GM19240 (cell line): ENCODE measurements at regions not wholly inside any gene's neighbourhood (a gene's known extent, or its start where the extent isn't known, plus 50 kb on each side); places are given as distances from the start of the nearest gene placed in this dataset.
"Not testable (repeated sequence)": the region's sequence is repeated elsewhere in the genome, so short reads cannot be mapped to it uniquely, and the experiment has no call there.

Experiments used
- DNase-seq: peaks from one replicate; pipeline ENCODE4 v3.0.0; 2011; ENCODE audit warnings: low spot score; ENCODE audit not compliant: insufficient read length

DNA sequence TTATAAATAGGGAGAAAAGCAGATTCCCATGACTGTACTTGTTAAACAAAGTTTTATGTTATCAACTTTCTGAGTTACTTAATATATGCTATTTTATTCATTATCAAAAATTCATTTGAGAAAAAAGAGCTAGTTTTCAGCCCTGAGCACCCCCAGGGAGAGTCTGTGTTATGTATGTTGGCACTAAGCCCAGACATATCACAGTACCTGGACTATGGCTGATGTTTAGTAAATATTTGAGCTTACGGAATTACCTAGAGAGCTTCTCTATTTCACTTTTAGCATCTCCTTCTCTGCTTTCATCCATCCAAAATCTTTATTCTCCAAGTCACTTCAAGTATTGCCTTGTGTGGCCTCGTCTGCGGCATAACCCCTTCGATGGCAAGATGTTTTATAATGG, 225.9 kb upstream of the PCSK5 start:
- no peak for DNase-seq

DNA sequence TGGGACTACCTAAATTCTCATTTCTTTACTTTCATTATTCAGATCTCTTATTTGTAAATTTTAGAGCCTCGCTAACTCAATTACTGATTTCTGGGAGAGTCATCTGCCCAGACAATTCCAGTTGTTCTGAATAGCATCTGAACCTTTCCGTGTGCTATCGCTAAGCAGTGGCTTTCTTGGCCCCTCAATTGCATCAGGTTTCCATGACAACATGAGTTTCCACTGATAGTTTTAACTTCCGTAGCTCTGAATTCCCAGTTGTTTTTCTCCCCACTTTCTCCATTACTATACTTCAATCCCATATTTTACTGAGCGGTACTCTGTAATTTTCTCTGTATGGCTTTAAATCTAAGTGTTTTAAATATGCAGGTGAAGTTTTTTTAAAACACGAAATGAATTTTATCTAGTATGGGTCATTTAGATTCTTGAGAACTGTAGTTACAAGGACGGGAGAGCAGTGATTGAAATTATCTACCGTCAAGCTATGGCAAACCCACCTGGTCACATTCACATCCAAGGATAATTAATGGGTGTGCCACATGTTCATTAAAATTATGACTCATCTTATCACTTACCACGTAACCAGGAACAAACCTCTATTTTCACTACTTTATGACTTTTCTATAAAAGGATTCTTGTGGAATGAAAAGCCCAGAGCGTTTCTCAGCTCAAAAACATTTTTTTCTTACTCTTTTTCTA, 223.5 kb upstream of the PCSK5 start:
- DNase-seq, result no peak

DNA sequence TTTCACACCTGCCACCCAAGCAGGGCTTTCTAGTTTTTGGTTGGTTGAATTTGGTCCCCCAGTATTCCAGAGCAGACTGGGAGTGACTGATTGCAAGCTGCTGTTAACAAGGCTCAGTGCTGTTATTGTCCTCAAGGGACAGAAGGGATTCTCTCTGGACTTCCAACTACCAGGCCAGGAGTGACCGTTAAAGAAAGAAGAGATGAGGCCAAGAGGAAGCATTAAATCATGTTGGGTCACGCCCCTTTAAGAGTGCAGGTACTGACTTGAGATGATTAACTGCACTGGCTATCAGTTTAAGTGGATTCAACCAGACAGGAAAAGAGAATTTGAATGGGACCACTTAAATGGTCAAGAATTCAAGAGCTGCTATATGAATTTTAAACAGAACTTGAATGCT, 220.8 kb upstream of the PCSK5 start:
- no peak for DNase-seq

DNA sequence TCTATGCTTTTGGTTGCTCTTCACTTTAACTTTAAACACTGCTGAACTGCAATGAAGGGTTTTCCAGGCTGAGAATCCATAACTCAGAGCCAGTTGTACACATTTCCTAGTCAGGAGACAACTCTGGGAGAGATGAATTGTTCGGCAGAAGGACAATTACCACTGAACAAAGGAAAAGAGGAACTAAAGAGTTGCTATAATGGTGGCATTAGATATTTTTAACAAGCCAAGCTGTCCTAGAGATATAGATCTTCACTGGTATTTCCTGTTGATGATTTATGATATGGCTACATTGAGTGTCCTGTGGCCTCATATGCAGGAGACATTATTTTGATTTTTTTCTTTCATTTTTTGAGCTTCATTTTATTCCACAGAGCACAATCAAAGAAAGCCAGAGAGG, 219.1 kb upstream of the PCSK5 start:
- no peak for DNase-seq

DNA sequence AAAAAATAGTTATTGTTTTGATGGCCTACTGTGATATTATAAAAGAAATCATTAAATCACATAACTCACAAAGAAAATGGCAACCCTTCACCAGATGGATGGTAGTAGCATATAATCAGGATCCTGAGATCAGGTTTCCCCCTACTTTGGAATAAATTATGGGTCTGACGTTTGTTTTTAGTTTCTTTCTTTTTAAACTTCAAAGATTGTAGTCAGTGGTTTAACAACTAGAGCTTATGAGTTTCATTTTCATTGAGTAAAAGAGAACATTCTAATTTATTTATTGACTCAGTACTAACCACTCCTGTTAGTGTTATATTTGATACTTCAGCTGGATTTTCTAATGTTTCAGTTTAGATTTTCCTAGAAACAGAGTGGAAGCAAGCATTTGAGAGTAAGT, 218.0 kb upstream of the PCSK5 start:
- DNase-seq, result no peak

DNA sequence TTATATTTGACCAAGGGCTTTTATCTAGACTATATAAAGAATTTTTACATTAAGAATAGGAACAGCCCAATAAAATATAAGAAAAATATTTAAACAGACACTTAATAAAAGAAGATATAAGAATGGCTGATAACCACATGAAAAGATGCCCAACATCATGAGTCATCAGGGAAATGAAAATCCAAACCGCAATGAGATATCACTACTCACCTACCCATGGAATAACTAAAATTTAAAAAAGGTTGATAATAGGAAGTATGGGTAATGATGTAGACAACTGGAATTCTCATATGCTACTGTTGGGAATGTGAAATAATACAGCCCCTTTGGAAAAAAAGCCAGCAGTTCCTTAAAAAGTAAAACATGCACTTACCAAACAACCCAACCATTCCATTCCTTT, 206.9 kb upstream of the PCSK5 start:
- no peak for DNase-seq

DNA sequence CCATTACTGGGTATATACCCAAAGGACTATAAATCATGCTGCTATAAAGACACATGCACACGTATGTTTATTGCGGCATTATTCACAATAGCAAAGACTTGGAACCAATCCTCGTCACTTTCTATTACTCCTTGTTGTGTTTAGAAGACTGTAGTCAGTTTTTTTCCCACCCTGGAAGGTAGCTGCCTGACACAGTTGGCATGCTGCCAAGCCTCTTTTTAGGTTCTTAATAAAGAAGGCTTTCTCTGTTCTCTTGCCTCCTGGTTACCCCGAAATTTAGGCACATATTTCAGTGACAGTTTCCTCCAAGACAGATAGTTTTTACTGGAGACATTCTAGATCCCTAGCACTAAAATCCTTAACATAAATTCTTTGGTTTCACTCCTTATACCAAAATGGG, 205.4 kb upstream of the PCSK5 start:
- DNase-seq, result no peak

DNA sequence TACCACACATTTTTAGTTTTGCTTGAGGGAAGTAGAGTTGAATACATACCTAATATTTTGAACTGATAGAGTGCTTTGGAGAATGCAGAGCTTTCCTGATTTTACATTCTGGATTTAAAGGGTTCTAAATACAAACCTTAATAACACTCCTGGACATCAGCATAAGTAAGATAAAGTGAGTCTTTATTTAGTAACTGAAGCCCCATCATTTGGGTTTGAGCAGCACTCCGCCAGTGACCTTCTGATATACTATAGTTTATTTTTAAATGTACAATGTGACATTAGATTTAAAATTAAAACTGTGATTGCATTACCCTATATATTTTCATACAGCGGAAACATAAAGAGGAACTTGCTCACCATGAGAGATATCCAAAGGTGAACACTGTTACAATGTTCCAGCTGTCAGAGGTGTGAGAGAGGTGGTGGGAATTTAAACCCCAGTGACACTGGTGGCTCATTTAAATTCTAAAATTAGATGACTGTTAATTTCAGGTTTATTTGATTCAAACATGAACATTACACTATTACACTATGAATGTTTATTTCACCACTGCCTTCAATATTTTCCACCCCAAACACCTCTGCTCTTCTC, 203.0 kb upstream of the PCSK5 start:
- no peak for DNase-seq

DNA sequence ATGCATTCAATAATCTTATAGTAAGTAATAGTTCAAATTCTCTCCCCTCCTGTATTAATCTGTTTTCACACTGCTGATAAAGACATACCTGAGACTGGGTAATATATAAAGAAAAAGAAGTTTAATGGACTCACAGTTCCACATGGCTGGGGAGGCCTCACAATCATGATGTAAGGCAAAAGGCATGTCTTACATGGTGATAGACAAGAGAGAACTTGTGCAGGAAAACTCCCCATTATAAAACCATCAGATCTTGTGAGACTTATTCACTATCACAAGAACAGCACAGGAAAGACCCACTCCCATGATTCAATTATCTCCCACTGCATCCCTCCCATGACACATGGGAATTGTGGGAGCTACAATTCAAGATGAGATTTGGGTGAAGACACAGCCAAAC, 199.9 kb upstream of the PCSK5 start:
- not testable (repeated sequence) for DNase-seq

DNA sequence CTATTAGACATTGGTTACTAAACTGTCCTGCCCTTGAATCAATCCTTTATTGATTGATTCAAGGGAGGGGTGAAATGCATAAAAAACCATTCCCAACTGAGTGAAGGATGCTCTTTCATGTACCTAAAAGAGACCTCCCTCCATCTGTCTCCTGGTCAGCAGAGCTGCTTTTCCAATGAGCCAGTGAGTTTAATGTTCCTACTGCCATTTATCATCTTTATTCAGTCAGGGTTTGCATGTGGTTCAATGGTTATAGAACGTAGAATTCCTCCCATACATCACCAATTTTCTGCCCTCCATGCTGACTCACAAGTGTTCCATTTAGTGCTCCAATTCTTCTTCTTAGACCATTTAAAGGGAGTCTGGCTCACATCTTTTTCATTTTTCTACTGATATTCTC, 199.1 kb upstream of the PCSK5 start:
- no peak for DNase-seq

DNA sequence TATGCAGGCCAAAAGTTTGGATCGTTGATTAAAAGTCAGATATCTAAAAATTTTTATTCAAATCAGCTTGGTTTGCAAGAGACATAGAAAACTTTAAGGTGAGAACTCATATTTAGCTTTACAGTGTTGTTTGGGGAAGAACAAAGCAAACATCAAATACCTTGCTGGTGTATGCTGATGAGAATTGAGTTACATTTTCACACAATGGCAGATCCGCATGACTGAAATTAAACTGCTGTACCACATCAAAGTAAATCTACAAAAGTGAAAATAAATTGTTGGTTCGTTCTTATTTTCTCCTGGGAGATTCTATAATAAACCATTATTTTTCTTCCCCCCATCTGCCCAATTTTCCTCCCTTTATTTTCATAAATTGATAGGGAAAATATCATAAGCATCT, 198.2 kb upstream of the PCSK5 start:
- DNase-seq, result no peak

DNA sequence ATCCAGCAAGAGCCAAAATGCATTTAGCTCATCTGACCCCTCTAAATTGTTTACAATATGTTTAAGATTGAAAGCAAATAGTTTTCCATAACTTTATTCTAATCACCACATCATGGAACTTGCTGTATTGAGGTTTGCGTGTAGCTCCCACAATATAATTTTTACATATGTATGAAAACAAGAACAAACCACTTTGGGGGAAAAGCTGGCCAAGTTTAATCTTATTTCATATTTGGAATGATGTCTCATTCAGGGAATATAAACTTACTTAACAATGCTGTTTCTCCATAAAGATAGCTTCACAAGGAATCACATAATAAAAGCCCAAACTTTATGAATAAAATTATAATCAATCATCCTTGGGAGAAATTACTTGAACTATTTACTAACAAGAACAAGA, 194.6 kb upstream of the PCSK5 start:
- no peak for DNase-seq

DNA sequence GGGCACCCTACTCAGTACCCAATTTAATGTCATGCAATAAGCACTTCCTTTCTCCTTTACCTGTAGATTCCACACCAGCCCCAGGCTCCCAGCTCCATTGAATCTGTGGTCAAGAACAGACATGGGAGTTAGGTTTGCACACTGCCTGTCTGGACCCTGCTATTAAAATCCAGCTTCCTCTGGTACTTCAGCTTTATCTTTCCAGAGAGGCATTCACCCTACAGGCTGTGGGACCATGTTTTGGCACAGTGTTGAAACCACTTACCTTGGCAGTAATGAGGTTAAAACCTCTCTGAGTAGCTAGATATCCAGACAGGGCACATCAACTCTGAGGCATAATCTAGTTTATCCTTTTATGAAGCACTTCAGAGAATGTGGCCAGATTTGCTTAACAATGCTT, 191.5 kb upstream of the PCSK5 start:
- no peak for DNase-seq

DNA sequence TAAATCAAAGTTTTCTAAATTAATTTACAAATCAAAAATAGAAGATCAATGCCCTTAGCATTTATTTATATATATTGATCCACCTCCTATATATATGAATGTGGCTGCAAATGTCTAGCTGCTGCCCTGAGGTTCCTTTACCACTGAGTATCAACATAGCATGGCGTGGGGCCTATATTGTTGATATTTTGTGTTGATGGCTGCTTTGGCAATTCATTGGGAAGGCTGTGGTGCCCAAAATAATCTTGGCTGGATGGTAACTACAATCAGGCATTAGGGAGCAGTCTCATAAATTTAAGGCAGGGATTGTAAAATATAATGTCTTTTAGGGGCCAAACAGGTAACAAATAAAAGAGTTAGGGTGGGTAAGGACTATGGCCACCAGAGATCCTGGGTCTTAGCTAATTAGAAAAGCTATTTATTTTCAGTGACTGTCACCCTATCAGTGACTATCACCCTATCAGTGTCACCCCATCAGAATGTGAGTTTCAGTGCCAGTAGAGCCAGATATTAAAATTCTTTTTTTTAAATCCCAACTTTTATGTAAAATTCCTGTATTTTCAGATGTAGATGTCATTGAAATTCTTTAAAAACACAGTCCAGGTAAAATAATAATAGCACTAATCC, 190.7 kb upstream of the PCSK5 start:
- DNase-seq, result no peak

DNA sequence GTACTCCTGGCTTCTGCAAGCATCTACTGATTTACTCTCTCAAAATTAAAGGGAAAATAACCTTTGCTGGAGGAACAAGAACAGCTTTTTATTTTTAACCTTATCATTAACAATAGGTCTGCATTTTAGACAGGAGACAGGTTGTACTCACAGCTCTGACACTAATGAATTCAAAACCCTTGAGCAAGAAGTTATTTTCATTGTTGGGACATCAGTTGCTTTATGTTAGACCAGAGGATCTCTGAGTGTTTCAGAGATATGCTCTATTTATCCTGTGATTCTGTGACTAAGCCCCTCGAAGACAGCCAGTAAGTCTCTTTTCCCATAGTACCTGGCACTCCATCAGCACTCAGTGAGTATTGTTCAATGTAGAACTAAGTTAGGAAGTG, 190.2 kb upstream of the PCSK5 start:
- DNase-seq, result no peak

DNA sequence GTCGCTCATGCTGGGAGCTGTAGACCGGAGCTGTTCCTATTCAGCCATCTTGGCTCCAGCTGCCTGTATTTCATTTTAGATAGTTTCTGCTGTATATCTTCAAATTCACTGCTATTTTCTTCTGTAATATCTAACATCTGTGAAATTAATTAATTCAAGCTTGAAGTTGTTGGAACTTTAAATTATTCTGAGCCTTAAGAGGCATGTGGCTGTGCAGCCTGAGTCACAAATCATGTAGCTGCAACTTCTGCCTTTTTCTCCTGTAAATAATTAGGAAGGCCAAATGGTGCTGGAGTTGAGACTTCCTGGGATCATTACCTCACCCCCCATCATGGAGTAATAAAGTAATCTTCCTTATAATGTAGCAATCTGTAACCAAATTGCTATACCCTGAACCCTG, 183.3 kb upstream of the PCSK5 start:
- no peak for DNase-seq

DNA sequence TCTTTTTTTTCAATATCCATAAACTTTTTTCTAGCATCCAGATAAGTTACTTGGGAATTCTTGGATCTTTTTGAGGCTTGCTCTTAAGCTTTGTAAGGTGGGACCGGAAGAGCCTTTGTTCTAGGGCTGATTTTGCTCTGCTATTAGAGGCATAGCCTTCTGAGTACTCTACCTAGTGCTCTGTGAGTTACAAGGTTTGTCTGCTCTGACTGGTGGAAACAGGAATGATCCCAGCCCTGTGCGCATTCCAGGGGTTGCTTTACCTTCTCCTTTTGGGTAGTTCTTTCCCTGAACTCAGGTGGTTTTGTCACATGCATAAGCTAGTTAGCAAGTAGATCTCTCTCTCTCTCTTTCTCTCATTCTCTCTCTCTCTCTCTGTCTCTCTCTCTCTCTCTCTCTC, 180.8 kb upstream of the PCSK5 start:
- DNase-seq, result no peak

DNA sequence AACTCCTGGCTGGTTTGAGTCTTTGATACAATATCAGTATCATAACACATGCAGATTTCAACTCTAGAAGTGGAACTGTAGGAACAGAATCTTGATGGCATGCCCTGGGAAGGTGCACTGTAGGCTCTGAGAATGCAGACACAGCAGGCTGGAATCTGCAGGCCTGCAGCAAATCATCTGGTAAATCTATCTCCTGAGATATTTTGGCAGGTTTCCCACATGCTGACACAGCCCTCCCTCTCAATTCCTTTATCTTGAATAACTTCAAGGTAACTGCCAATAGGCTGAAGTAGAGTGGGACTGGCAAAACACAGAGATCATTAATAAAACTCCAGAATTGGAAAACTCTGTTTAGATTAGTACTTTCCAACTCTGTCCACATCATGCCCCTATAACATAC, 177.8 kb upstream of the PCSK5 start:
- no peak for DNase-seq

DNA sequence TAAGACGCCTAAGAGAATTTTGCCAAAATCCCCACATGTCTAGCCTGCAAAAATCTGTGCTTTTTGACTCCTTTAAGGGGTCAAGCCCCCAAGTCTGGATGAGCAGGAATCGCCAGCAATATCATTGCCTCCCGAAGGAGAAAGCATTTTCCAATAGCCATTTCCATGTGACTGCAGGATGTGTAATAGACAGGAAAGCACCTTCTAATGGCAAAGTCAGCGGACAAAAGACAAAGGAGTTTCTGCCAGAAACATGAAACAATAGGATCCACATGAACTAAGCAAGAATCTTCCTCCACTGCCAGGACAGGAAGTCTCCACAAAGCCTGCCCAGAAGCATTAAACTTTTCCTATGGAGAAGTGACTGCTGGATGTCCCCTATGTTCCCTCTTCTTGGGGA, 177.1 kb upstream of the PCSK5 start:
- no peak for DNase-seq

DNA sequence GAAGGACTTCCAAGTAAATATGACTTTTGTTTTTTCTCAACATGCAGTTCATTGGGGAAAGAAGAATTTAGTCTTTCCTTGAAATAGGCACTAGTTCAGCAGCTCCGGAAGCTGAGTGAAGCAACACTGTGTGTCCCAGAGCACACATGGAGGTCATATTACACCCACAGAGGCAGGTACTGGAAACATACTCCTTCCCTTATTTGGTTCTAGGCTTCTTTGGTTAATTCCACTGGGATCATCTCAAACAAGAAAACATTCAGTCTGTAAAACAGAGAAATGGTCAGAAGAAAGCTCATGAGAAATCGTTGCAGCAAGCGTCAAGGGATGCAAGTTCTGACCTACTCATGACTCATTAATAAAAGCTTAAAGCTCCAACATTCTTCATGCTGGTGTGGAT, 175.1 kb upstream of the PCSK5 start:
- no peak for DNase-seq

DNA sequence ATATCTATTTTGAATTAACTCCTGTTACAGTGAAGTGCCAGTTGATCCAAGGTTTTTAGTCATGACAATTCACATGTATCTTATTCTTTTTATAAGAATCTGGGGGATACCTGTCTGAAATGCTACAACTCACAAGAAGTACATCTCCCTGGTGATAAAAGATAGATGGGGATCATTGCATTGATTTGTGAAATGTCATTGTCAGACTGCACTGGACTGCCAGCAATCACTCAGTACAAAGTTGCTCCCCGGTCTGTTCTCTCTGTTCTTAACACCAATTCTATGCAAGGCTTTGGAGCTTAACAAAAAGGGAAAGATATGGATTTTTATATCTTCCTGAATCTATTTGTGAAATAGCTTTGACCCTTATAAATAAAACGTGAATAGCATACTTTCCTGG, 171.8 kb upstream of the PCSK5 start:
- DNase-seq, result no peak

DNA sequence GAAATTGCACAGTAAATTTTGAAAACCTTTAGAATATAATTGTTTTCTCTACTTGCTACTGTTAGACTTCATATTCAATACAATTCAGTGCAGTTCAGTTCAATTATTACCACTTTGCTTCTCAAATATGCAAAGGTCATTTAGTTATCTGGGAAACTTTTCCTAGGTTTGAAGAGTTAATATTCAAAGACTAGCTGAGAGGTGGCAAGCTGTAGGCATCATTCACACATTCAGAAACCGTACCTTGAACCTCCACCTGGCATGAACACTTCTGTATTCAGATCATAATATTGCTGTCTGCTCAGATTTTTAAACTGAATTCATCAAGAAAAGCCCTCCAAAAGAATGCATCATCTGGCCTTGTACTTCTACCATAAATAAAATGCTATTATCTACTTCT, 162.1 kb upstream of the PCSK5 start:
- no peak for DNase-seq

DNA sequence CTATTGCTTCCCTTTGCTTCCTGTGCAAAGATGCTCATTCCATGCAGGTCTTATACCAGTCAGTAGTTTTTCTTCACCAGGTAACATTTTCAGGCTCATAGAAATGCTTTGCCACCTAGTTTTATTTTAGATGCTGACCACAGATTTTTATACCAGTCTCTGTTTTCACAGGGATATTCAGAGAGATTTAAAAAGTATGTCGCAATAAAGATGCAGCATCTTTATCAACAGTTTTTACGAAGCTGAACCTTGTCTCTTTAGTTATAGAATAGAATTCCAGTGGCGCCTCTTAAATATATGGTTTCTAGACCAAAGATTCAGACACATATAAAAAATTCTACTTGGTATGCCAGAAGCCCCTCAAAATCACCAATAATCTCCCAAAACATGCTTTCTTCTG, 155.7 kb upstream of the PCSK5 start:
- no peak for DNase-seq
